CMK (cell line): ENCODE measurements at regions not wholly inside any gene's neighbourhood (a gene's known extent, or its start where the extent isn't known, plus 50 kb on each side); places are given as distances from the start of the nearest gene placed in this dataset.

ENCODE experiments used
- DNase-seq: peaks from one replicate; pipeline ENCODE4 v3.0.0-alpha.2; 2010; ENCODE audit warnings: low read depth

- DNase-seq, result no peak
Measured at GRCh38 chr1:239436286-239436685, 49.9 kb downstream of the CHRM3 start.

GRCh38 chr1:239437822-239438221 lies 51.5 kb downstream of the CHRM3 start:
- DNase-seq, result no peak

GRCh38 chr1:239438891-239439290 lies 52.5 kb downstream of the CHRM3 start:
- DNase-seq, result no peak

GRCh38 chr1:239443361-239443760 lies 57.0 kb downstream of the CHRM3 start:
- DNase-seq, result no peak

GRCh38 chr1:239446611-239447010 lies 60.2 kb downstream of the CHRM3 start:
- no peak for DNase-seq

- no peak for DNase-seq
Measured at GRCh38 chr1:239448911-239449310, 62.5 kb downstream of the CHRM3 start.

- no peak for DNase-seq
Measured at GRCh38 chr1:239455743-239456142, 69.4 kb downstream of the CHRM3 start.

GRCh38 chr1:239456788-239457187 lies 70.4 kb downstream of the CHRM3 start:
- no peak for DNase-seq

GRCh38 chr1:239457491-239458143 lies 71.2 kb downstream of the CHRM3 start:
- DNase-seq, result no peak

GRCh38 chr1:239458144-239458500 lies 71.8 kb downstream of the CHRM3 start:
- DNase-seq, result no peak

GRCh38 chr1:239467730-239468129 lies 81.4 kb downstream of the CHRM3 start:
- no peak for DNase-seq

- no peak for DNase-seq
Measured at GRCh38 chr1:239478069-239478468, 91.7 kb downstream of the CHRM3 start.

- no peak for DNase-seq
Measured at GRCh38 chr1:239483391-239483790, 97.0 kb downstream of the CHRM3 start.

- DNase-seq, result no peak
Measured at GRCh38 chr1:239493811-239494414, 107.5 kb downstream of the CHRM3 start.

- DNase-seq, result no peak
Measured at GRCh38 chr1:239505094-239505493, 118.7 kb downstream of the CHRM3 start.

- no peak for DNase-seq
Measured at GRCh38 chr1:239507826-239508225, 121.5 kb downstream of the CHRM3 start.

GRCh38 chr1:239511875-239512274 lies 125.5 kb downstream of the CHRM3 start:
- no peak for DNase-seq

- DNase-seq, result no peak
Measured at GRCh38 chr1:239516579-239516978, 130.2 kb downstream of the CHRM3 start.

GRCh38 chr1:239526391-239526790 lies 140.0 kb downstream of the CHRM3 start:
- no peak for DNase-seq

- DNase-seq, result no peak
Measured at GRCh38 chr1:239527051-239527693, 140.8 kb downstream of the CHRM3 start.

GRCh38 chr1:239536165-239536849 lies 149.9 kb downstream of the CHRM3 start:
- DNase-seq, result no peak

GRCh38 chr1:239537795-239538194 lies 151.4 kb downstream of the CHRM3 start:
- DNase-seq, result no peak
